ENCODE measurements at regions not wholly inside any gene's neighbourhood (a gene's known extent, or its start where the extent isn't known, plus 50 kb on each side); places are given as distances from the start of the nearest gene placed in this dataset.

DNA sequence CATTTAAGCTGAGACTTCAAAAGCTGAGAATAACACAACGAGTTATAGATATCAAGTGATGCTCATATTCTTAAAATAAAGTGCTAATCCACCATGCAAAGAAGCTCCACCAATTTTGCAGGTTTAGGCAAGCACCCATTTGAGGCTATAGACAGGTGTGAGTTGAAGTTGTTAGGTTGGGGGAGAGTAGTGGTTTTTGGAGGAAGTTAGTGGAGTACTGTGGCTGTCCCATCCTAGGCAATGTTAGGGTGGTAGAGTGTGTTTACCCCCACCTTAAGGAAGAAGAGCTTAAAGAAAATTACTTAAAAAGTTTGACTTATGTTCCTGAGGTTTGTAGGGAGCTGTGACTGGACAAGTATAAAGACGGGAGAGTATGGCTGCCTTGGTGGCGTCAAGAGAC, 98.9 kb upstream of the MAN2A1 start:
- TF ChIP-seq, protein P1, sequence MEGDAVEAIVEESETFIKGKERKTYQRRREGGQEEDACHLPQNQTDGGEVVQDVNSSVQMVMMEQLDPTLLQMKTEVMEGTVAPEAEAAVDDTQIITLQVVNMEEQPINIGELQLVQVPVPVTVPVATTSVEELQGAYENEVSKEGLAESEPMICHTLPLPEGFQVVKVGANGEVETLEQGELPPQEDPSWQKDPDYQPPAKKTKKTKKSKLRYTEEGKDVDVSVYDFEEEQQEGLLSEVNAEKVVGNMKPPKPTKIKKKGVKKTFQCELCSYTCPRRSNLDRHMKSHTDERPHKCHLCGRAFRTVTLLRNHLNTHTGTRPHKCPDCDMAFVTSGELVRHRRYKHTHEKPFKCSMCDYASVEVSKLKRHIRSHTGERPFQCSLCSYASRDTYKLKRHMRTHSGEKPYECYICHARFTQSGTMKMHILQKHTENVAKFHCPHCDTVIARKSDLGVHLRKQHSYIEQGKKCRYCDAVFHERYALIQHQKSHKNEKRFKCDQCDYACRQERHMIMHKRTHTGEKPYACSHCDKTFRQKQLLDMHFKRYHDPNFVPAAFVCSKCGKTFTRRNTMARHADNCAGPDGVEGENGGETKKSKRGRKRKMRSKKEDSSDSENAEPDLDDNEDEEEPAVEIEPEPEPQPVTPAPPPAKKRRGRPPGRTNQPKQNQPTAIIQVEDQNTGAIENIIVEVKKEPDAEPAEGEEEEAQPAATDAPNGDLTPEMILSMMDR (IDR thresholded peaks at IDR 0.05): no peak

DNA sequence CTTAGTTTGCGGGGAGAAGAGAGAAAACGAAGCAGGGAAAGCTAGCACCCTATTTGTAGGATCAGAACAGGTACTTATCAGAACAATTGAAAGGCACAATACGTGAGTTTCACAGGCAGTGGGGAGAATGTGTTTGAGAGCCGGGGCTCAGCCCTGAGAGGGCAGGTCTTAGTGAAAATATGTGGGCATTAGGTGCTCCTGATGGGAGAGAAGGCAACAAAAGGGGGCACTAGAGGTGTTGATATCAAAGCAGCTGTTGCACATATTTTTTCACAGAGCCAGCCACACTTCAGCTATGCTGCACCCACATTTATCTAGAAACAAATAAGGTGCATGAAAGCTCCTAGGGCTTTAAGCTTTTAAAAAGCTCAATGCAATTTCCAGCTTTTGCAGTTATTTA, 99.7 kb upstream of the MAN2A1 start:
- TF ChIP-seq, protein P1 (IDR thresholded peaks at IDR 0.05): no peak

DNA sequence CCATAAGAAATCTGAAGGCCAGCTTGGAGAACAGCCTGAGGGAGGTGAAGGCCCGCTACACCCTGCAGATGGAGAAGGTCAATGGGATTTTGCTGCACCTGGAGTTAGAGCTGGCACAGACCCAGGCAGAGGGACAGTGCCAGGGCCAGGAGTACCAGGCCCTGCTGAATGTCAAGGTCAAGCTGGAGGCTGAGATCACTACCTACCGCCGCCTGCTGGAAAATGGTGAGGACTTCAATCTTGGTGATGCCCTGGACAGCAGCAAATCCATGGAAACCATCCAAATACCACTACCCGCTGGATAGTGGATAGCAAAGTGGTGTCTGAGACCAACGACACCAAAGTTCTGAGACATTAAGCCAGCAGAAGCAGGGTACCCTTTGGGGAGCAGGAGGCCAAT, 100.5 kb upstream of the MAN2A1 start:
- TF ChIP-seq, protein P1 (IDR thresholded peaks at IDR 0.05): no peak

GRCh38 chr5:109588281-109589035, 101.3 kb upstream of the MAN2A1 start:
- TF ChIP-seq, protein P1 (IDR thresholded peaks at IDR 0.05): no peak

DNA sequence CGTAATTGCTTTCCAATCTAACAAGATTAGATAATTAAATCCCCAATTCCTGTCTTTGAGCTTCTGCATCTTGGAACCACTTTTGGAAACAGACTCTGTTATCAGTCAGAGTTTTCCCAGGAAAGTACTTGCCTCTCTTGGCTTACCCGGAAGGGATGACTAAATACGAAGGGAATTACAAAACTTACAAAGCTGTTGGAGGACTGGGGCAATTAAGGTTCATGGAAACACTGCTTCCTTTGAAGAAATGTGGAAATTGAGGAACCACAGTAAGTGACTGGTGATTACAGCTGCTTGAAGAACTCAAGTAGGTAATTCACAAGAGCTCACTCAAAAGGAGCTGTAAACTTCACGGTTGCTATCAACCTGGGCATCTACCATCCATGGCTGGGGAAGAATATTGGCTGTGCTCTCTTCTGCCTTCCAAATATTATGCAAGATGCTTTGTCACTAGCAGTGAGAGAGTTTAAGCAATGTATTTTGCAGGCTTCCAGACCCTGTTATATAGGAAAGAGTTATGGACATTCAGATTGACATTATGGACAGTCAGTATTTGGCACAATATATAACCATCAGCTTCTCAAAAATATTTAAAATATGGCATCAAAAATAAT, 104.6 kb upstream of the MAN2A1 start:
- TF ChIP-seq, protein P1 (IDR thresholded peaks at IDR 0.05): no peak

DNA sequence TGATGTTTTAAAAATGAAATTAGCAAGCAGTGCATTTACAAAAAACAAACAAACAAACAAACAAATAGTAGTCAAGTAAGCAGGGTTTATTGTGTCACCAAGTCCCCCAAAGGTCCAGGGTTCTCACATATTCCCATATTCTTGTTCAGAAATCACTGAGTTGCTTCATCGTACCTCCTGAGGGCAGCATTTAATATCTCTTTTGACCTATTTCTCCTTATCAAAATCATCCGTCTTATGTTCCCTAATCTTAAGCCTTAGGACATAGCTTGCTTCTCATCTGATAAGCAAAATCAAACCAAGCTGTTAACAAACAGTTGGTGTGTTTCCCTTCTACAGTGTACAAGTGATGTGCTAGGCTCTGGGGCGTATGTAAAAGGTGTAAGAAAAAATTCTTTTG, 109.5 kb upstream of the MAN2A1 start:
- TF ChIP-seq, protein P1 (IDR thresholded peaks at IDR 0.05): 0 out of 2 replicates have a peak, but pooled peaks have one; percentile 9

- TF ChIP-seq, protein P1 (IDR thresholded peaks at IDR 0.05): no peak
Measured at GRCh38 chr5:109575506-109575905, 114.2 kb upstream of the MAN2A1 start.

All from LNCAP (cell line).